OCI-LY1 (cell line): ENCODE measurements at regions not wholly inside any gene's neighbourhood (a gene's known extent, or its start where the extent isn't known, plus 50 kb on each side); places are given as distances from the start of the nearest gene placed in this dataset.

ENCODE experiments used
- H2AFZ ChIP-seq: fragments of 200-600 bp; sonication (generic), shearing (Covaris generic); 2 replicates; pipeline ENCODE4 v1.6.0; 2014; ENCODE audit warnings: antibody characterized with exemption, mild to moderate bottlenecking, low read length
- H3F3A ChIP-seq: fragments of 200-600 bp; sonication (generic), shearing (Covaris generic); 2 replicates; pipeline ENCODE4 v1.6.0; 2014; ENCODE audit warnings: mild to moderate bottlenecking, antibody characterized with exemption, low read length, moderate library complexity; ENCODE audit not compliant: insufficient read depth
- H3K27ac ChIP-seq: fragments of 200-600 bp; sonication (generic); 2 replicates; pipeline ENCODE4 v1.5.1; 2014; ENCODE audit warnings: low read length, mixed run types, mild to moderate bottlenecking, low read depth; ENCODE audit not compliant: poor library complexity, severe bottlenecking
- H3K27me3 ChIP-seq: fragments of 200-600 bp; sonication (generic); 2 replicates; pipeline ENCODE4 v1.6.0; 2014; ENCODE audit warnings: antibody characterized with exemption, mild to moderate bottlenecking, low read length, moderate library complexity; ENCODE audit not compliant: insufficient read depth
- H3K36me3 ChIP-seq: fragments of 200-600 bp; sonication (generic); 2 replicates; pipeline ENCODE4 v1.6.1; 2014; ENCODE audit warnings: mild to moderate bottlenecking, antibody characterized with exemption, low read length, moderate library complexity, mixed read lengths; ENCODE audit not compliant: insufficient read depth
- H3K4me1 ChIP-seq: fragments of 200-600 bp; sonication (generic); 2 replicates; pipeline ENCODE4 v1.5.1; 2014; ENCODE audit warnings: mild to moderate bottlenecking, low read length, moderate library complexity; ENCODE audit not compliant: insufficient read depth, severe bottlenecking
- H3K4me2 ChIP-seq: fragments of 200-600 bp; sonication (generic), shearing (Covaris generic); 2 replicates; pipeline ENCODE4 v1.6.1; 2014; ENCODE audit warnings: low read length
- H3K4me3 ChIP-seq: fragments of 200-600 bp; sonication (generic); 2 replicates; pipeline ENCODE4 v1.5.1; 2014; ENCODE audit warnings: low read length, low read depth, mild to moderate bottlenecking, mixed read lengths; ENCODE audit not compliant: poor library complexity, severe bottlenecking
- H3K79me2 ChIP-seq: fragments of 200-600 bp; shearing (Covaris generic); 2 replicates; pipeline ENCODE4 v1.6.1; 2016; ENCODE audit warnings: mixed run types, low read length, mixed read lengths; ENCODE audit not compliant: insufficient read depth
- H3K9ac ChIP-seq: fragments of 200-600 bp; sonication (generic), shearing (Covaris generic); 2 replicates; pipeline ENCODE4 v1.6.1; 2014; ENCODE audit warnings: mild to moderate bottlenecking, low read length, mixed read lengths
- H3K9me2 ChIP-seq: fragments of 200-600 bp; sonication (generic), shearing (Covaris generic); 2 replicates; pipeline ENCODE4 v1.6.1; 2014; ENCODE audit warnings: low read depth, mild to moderate bottlenecking, low read length, mixed read lengths
- H3K9me3 ChIP-seq: fragments of 200-600 bp; shearing (Covaris generic); 2 replicates; pipeline ENCODE4 v1.6.1; 2014; ENCODE audit warnings: low read length, mixed read lengths
- H4K20me1 ChIP-seq: fragments of 200-600 bp; sonication (generic), shearing (Covaris generic); 2 replicates; pipeline ENCODE4 v1.6.0; 2016; ENCODE audit warnings: mild to moderate bottlenecking, low read length; ENCODE audit not compliant: insufficient read depth
- CTCF ChIP-seq: fragments of 200-600 bp; sonication (generic), shearing (Covaris generic); IDR thresholded peaks from 2 replicates; pipeline ENCODE4 v1.5.1; 2017; ENCODE audit warnings: mild to moderate bottlenecking, antibody characterized with exemption, low read length, moderate library complexity, mixed read lengths
- EZH2 ChIP-seq: fragments of 200-600 bp; sonication (generic), shearing (Covaris generic); IDR thresholded peaks from 2 replicates; pipeline ENCODE4 v1.8.0; 2017; ENCODE audit warnings: borderline replicate concordance, mixed run types, mild to moderate bottlenecking, antibody characterized with exemption, low read length, moderate library complexity, mixed read lengths

GRCh38 chr20:61149636-61150035, 102.4 kb upstream of the CDH4 start:
- Histone ChIP-seq H3K27ac (no peak overlapping the region), H3K79me2 (no peaks in the 10 kb centered on the region), H3K9me3 (no peaks in the 10 kb centered on the region), H3K27me3 (no peaks in the 10 kb centered on the region), H3K9me2 (no peaks in the 10 kb centered on the region), H3K4me3 (no peak overlapping the region), H3K36me3 (no peaks in the 10 kb centered on the region), H3K4me1 (no peaks in the 10 kb centered on the region), H3K9ac (no peak overlapping the region), H3F3A (no peaks in the 10 kb centered on the region), H4K20me1 (no peaks in the 10 kb centered on the region), H3K4me2 (no peak overlapping the region), H2AFZ (no peak overlapping the region)
- TF ChIP-seq EZH2 (no peak), CTCF (no peak)

GRCh38 chr20:61157301-61157700, 94.8 kb upstream of the CDH4 start:
- Histone ChIP-seq H3K79me2 (no peaks in the 10 kb centered on the region), H3K4me2 (no peak overlapping the region), H4K20me1 (no peaks in the 10 kb centered on the region), H3K9me3 (no peaks in the 10 kb centered on the region), H3K36me3 (no peaks in the 10 kb centered on the region), H3K27ac (no peak overlapping the region), H2AFZ (no peak overlapping the region), H3K9me2 (no peaks in the 10 kb centered on the region), H3K4me1 (no peaks in the 10 kb centered on the region), H3K4me3 (no peak overlapping the region), H3K27me3 (no peaks in the 10 kb centered on the region), H3F3A (no peaks in the 10 kb centered on the region), H3K9ac (no peak overlapping the region)
- TF ChIP-seq CTCF (no peak), EZH2 (no peak)

- Histone ChIP-seq H3K4me1 (no peaks in the 10 kb centered on the region), H3K4me3 (no peak overlapping the region), H3K36me3 (no peaks in the 10 kb centered on the region), H3K9me2 (no peaks in the 10 kb centered on the region), H3K9me3 (no peaks in the 10 kb centered on the region), H2AFZ (no peak overlapping the region), H3K27me3 (no peaks in the 10 kb centered on the region), H3K4me2 (no peak overlapping the region), H3K27ac (no peak overlapping the region), H3K9ac (no peak overlapping the region), H3K79me2 (no peaks in the 10 kb centered on the region), H4K20me1 (no peaks in the 10 kb centered on the region), H3F3A (no peaks in the 10 kb centered on the region)
- TF ChIP-seq EZH2 (no peak), CTCF (no peak)
Measured at GRCh38 chr20:61159957-61160686, 91.9 kb upstream of the CDH4 start.
